Mesenchymal stem cell (in vitro differentiated cells and primary cell): ENCODE measurements at regions not wholly inside any gene's neighbourhood (a gene's known extent, or its start where the extent isn't known, plus 50 kb on each side); places are given as distances from the start of the nearest gene placed in this dataset.

Experiments
- DNase-seq: peaks from one replicate; pipeline ENCODE4 v3.0.0-alpha.2; 2013
- H2AFZ ChIP-seq: one replicate; pipeline ENCODE4 v1.6.1; 2013; ENCODE audit warnings: low read depth, mild to moderate bottlenecking, control low read depth, inconsistent platforms, low read length, moderate library complexity
- H2AK5ac ChIP-seq: 2 replicates; pipeline ENCODE4 v1.6.1; 2013; ENCODE audit warnings: low read length, moderate library complexity, mild to moderate bottlenecking, inconsistent platforms; ENCODE audit not compliant: severe bottlenecking
- H2BK120ac ChIP-seq: one replicate; pipeline ENCODE4 v1.6.1; 2013; ENCODE audit warnings: low read depth, mild to moderate bottlenecking, inconsistent platforms, low read length, moderate library complexity
- H2BK12ac ChIP-seq, 2 experiments: one replicate each; pipeline ENCODE4 v1.6.1; 2013; ENCODE audit warnings: inconsistent platforms in 2 of 2, low read length in 2 of 2, mild to moderate bottlenecking in 2 of 2, moderate library complexity in 2 of 2, control low read depth in 1 of 2
- H2BK15ac ChIP-seq: one replicate; pipeline ENCODE4 v1.6.1; 2013; ENCODE audit warnings: mild to moderate bottlenecking, low read depth, inconsistent platforms; ENCODE audit not compliant: poor library complexity, severe bottlenecking
- H2BK5ac ChIP-seq: 2 replicates; pipeline ENCODE4 v1.6.1; 2013; ENCODE audit warnings: low read depth, mild to moderate bottlenecking, low read length, control low read depth, inconsistent platforms; ENCODE audit not compliant: poor library complexity, severe bottlenecking
- H3K14ac ChIP-seq, 2 experiments: one replicate each; pipeline ENCODE4 v1.6.1; 2013; ENCODE audit warnings: inconsistent platforms in 2 of 2, low read length in 2 of 2, control low read depth in 1 of 2, mild to moderate bottlenecking in 1 of 2, moderate library complexity in 1 of 2
- H3K18ac ChIP-seq, 2 experiments: one replicate each; pipeline ENCODE4 v1.6.1; 2013; ENCODE audit warnings: inconsistent platforms in 2 of 2, low read length in 2 of 2, control low read depth in 1 of 2, low read depth in 1 of 2, mild to moderate bottlenecking in 1 of 2
- H3K23ac ChIP-seq, 2 experiments: one replicate each; pipeline ENCODE4 v1.6.1; 2013; ENCODE audit warnings: inconsistent platforms in 2 of 2, low read length in 2 of 2, mild to moderate bottlenecking in 2 of 2, moderate library complexity in 2 of 2, control low read depth in 1 of 2
- H3K27ac ChIP-seq: 2 replicates; pipeline ENCODE4 v1.5.1; 2013; ENCODE audit warnings: mild to moderate bottlenecking, moderate library complexity, low read length, control low read depth, inconsistent platforms; ENCODE audit not compliant: poor library complexity, severe bottlenecking
- H3K27me3 ChIP-seq, 2 experiments: 2 replicates each; pipeline versions ENCODE4 v1.6.1 to v1.7.0; 2013; ENCODE audit warnings: low read length in 2 of 2, mild to moderate bottlenecking in 2 of 2, moderate library complexity in 2 of 2, control low read depth in 1 of 2, inconsistent platforms in 1 of 2; ENCODE audit not compliant: control insufficient read depth in 1 of 2, insufficient read depth in 1 of 2
- H3K36me3 ChIP-seq, 2 experiments: 2 replicates each; pipeline versions ENCODE4 v1.6.1 to v1.7.0; 2013; ENCODE audit warnings: low read length in 2 of 2, control low read depth in 1 of 2, inconsistent platforms in 1 of 2, low read depth in 1 of 2, mild to moderate bottlenecking in 1 of 2; ENCODE audit not compliant: insufficient read depth in 2 of 2, control insufficient read depth in 1 of 2
- H3K4ac ChIP-seq, 2 experiments: one replicate each; pipeline ENCODE4 v1.6.1; 2013; ENCODE audit warnings: inconsistent platforms in 2 of 2, low read length in 2 of 2, mild to moderate bottlenecking in 2 of 2, moderate library complexity in 2 of 2, control low read depth in 1 of 2, low read depth in 1 of 2
- H3K4me1 ChIP-seq: 2 replicates; pipeline ENCODE4 v1.6.1; 2013; ENCODE audit warnings: low read depth, low read length, control low read depth; ENCODE audit not compliant: control insufficient read depth, insufficient read depth
- H3K4me2 ChIP-seq: 2 replicates; pipeline ENCODE4 v1.6.1; 2013; ENCODE audit warnings: low read length, mild to moderate bottlenecking, inconsistent platforms; ENCODE audit not compliant: poor library complexity, severe bottlenecking
- H3K4me3 ChIP-seq, 2 experiments: 2 replicates each; pipeline versions ENCODE4 v1.5.1 to v1.7.0; 2013; ENCODE audit warnings: low read length in 2 of 2, mild to moderate bottlenecking in 2 of 2, control low read depth in 1 of 2, low read depth in 1 of 2; ENCODE audit not compliant: insufficient read depth in 1 of 2
- H3K79me1 ChIP-seq: replicated peaks from 2 replicates; pipeline ENCODE4 v1.6.1; 2013; ENCODE audit warnings: mild to moderate bottlenecking, control low read depth, low read length, inconsistent platforms; ENCODE audit not compliant: poor library complexity, severe bottlenecking
- H3K9ac ChIP-seq: 2 replicates; pipeline ENCODE4 v1.7.0; 2013; ENCODE audit warnings: mild to moderate bottlenecking, low read length, moderate library complexity
- H3K9me3 ChIP-seq: 2 replicates; pipeline ENCODE4 v1.7.0; 2013; ENCODE audit warnings: mild to moderate bottlenecking, low read length; ENCODE audit not compliant: control insufficient read depth
- H4K8ac ChIP-seq: one replicate; pipeline ENCODE4 v1.6.1; 2013; ENCODE audit warnings: inconsistent platforms, mild to moderate bottlenecking, low read length, moderate library complexity
- H4K91ac ChIP-seq: one replicate; pipeline ENCODE4 v1.6.1; 2013; ENCODE audit warnings: mild to moderate bottlenecking, low read length, inconsistent platforms
- WGBS: methylation state at CpG from one replicate; pipeline ENCODE4 v1.1.7; 2013; ENCODE audit warnings: mixed read lengths; 5-methylcytosine and 5-hydroxymethylcytosine counted together

DNA sequence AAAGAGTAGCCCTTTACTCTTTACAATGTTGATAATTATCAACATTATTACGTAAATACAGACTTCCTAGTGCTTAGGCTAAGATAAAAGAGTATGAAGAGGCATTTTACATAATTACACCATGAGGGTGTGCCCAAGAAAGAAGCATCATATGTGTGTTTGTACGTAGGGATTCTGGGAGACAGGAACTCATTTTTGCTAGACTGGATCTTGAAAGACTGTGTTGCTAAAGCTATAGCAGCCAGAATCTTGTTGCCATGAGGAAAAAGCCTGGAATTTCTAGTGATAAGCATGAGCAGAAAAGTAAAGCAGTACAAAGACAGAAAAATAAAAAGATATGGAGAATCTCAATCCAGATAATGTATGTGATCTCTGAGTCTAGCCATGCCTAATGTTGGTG is 72.1 kb downstream of the JRKL start:
- Histone ChIP-seq H2BK120ac (no peak overlapping the region), H4K91ac (no peak overlapping the region), H3K4me3 (no peak overlapping the region), H3K18ac (no peak overlapping the region), H3K9ac (no peak overlapping the region), H2BK12ac (no peak overlapping the region), H3K27me3 (peaks cover 9 to 23% of the 10 kb centered on the region in 2 experiments), H3K79me1 (no peaks in the 10 kb centered on the region), H3K4me2 (no peak overlapping the region), H3K4me1 (no peaks in the 10 kb centered on the region), H4K8ac (no peak overlapping the region), H2BK5ac (no peak overlapping the region), H3K23ac (no peak overlapping the region), H3K9me3 (no peaks in the 10 kb centered on the region), H2AK5ac (no peak overlapping the region), H3K27ac (no peak overlapping the region), H2AFZ (no peak overlapping the region), H3K14ac (no peak overlapping the region), H3K36me3 (no peaks in the 10 kb centered on the region), H2BK15ac (no peak overlapping the region), H3K4ac (no peak overlapping the region)
- WGBS, result 75% methylated on average over 1 of the region's 2 CpGs
- no peak for DNase-seq

DNA sequence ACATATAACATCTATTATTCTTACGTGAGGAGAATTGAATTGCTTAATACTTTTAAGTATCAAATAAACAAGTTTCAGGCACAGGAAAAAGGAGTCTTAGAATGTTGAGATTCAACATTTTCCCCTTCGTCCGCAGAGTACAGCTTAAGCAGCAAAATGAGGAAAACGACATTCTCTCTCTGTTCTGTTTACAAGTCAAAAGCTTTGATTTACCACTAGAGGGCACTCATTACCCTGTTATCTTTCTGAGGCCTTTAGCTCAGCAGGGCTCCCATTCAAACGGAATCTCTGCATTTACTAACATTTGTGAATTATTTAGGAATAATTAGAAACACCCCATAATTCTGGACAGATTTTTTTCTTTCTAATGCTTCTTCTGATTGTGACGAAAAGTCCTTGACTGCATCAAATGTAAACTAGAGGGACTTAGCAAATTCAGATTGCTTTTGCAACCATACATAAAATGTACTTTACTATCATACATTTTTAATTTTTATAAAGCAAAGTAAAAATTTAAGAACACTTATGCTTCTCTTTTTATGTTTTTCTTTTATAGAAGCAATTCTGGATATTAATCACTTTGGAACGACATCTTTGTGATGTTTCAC is 75.0 kb downstream of the JRKL start:
- Histone ChIP-seq H3K4ac (no peak overlapping the region), H3K23ac (no peak overlapping the region), H2AK5ac (no peak overlapping the region), H3K27ac (no peak overlapping the region), H3K4me2 (no peak overlapping the region), H3K36me3 (no peaks in the 10 kb centered on the region), H2BK120ac (no peak overlapping the region), H2BK15ac (no peak overlapping the region), H3K18ac (no peak overlapping the region), H2AFZ (no peak overlapping the region), H2BK12ac (no peak overlapping the region), H4K8ac (no peak overlapping the region), H3K27me3 (peaks cover 3 to 11% of the 10 kb centered on the region in 2 experiments), H3K9me3 (no peaks in the 10 kb centered on the region), H3K14ac (no peak overlapping the region), H3K79me1 (no peaks in the 10 kb centered on the region), H2BK5ac (no peak overlapping the region), H3K9ac (peak overlapping the region; percentile 63), H4K91ac (no peak overlapping the region), H3K4me1 (no peaks in the 10 kb centered on the region), H3K4me3 (peak overlapping the region in 1 of 2 experiments; percentile 65)
- WGBS, result 4% methylated on average over 3 of the region's 7 CpGs
- DNase-seq, result peak; percentile 76

- Histone ChIP-seq H4K8ac (no peak overlapping the region), H2AK5ac (no peak overlapping the region), H3K27ac (no peak overlapping the region), H2BK15ac (no peak overlapping the region), H2AFZ (no peak overlapping the region), H3K14ac (no peak overlapping the region), H3K79me1 (no peaks in the 10 kb centered on the region), H3K36me3 (no peaks in the 10 kb centered on the region), H3K4ac (no peak overlapping the region), H2BK12ac (no peak overlapping the region), H3K9me3 (no peaks in the 10 kb centered on the region), H3K4me2 (no peak overlapping the region), H2BK5ac (no peak overlapping the region), H2BK120ac (no peak overlapping the region), H3K4me1 (no peaks in the 10 kb centered on the region), H3K18ac (no peak overlapping the region), H3K4me3 (no peak overlapping the region), H4K91ac (no peak overlapping the region), H3K9ac (no peak overlapping the region), H3K23ac (peak overlapping the region in 1 of 2 experiments; percentile 40), H3K27me3 (peaks cover 3 to 6% of the 10 kb centered on the region in 2 experiments)
- DNase-seq, result no peak
- 71% methylated on average over 3 of the region's 3 CpGs for WGBS
Observed at GRCh38 chr11:96465512-96465911, 75.7 kb downstream of the JRKL start.

DNA sequence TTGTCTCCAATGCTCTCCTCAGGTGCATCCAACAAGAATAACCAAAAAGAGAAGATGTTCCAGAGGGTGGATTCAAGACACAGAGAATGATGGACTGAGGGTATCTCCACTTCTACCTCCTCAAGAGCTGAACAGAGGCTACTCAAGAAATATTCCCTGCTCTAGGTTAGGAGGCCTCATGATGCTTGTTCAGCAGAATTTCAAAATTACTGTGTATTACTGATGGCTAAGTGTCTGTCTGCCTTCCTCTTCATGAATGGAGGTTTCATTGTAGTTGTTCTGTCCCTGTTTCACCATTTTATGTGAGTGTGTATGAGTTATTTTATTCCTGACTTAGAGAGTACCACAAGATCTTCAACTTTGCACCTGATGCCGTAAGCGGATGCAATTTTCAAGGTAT is 76.8 kb downstream of the JRKL start:
- no peak overlapping the region for H2BK15ac ChIP-seq
- H4K91ac ChIP-seq, result no peak overlapping the region
- H2AFZ ChIP-seq, result no peak overlapping the region
- 100% methylated on average over 2 of the region's 2 CpGs for WGBS
- no peaks in the 10 kb centered on the region for H3K4me1 ChIP-seq
- no peaks in the 10 kb centered on the region for H3K36me3 ChIP-seq
- no peak overlapping the region for H2BK12ac ChIP-seq
- no peak overlapping the region for H4K8ac ChIP-seq
- no peak overlapping the region for H3K4me2 ChIP-seq
- H3K27me3 ChIP-seq, result peaks cover 0 to 6% of the 10 kb centered on the region in 2 experiments
- no peak overlapping the region for H3K27ac ChIP-seq
- no peaks in the 10 kb centered on the region for H3K79me1 ChIP-seq
- H3K4ac ChIP-seq, result no peak overlapping the region
- H3K4me3 ChIP-seq, result no peak overlapping the region
- no peak overlapping the region for H3K23ac ChIP-seq
- DNase-seq, result no peak
- H3K18ac ChIP-seq, result no peak overlapping the region
- H2AK5ac ChIP-seq, result no peak overlapping the region
- no peak overlapping the region for H2BK5ac ChIP-seq
- H3K9me3 ChIP-seq, result no peaks in the 10 kb centered on the region
- H3K14ac ChIP-seq, result no peak overlapping the region
- no peak overlapping the region for H2BK120ac ChIP-seq
- H3K9ac ChIP-seq, result no peak overlapping the region
